Caco-2 (cell line): ENCODE measurements at regions not wholly inside any gene's neighbourhood (a gene's known extent, or its start where the extent isn't known, plus 50 kb on each side); places are given as distances from the start of the nearest gene placed in this dataset.

Experiments
- BruUV-seq: library from RNA; stranded (reverse); fragments of 400-500 nt; replicated peaks from 2 replicates; lab custom pipeline; 2021; lab: Mats Ljungman, UMichigan
- CTCF ChIA-PET: fragments of 300-600 bp; sonication (Branson Sonifier 250); formaldehyde crosslinking; loops from one replicate; lab custom pipeline; 2022; ENCODE audit warnings: antibody characterized with exemption; lab: Charles Lee
- POLR2A ChIA-PET: fragments of 300-600 bp; sonication (Branson Sonifier 250); formaldehyde crosslinking; loops from one replicate; lab custom pipeline; 2022; ENCODE audit warnings: antibody characterized with exemption; lab: Charles Lee
- DNase-seq, 2 experiments: peaks; one replicate each; pipeline versions ENCODE4 v3.0.0 to v3.0.0-alpha.2; 2020 to 2022
- H3K27me3 ChIP-seq: replicated peaks from 2 replicates; pipeline ENCODE4 v1.6.0; 2011; ENCODE audit warnings: low read length; ENCODE audit not compliant: control insufficient read depth, insufficient read depth
- H3K36me3 ChIP-seq: 2 replicates; pipeline ENCODE4 v1.5.1; 2011; ENCODE audit warnings: low read length; ENCODE audit not compliant: control insufficient read depth, insufficient read depth
- H3K4me1 ChIP-seq: fragments of 250-450 bp; sonication (Bioruptor Pico); 2 replicates; pipeline ENCODE4 v1.5.1; 2020; ENCODE audit warnings: mild to moderate bottlenecking
- H3K4me3 ChIP-seq: 2 replicates; pipeline ENCODE4 v1.5.1; 2011; ENCODE audit warnings: low read depth, mild to moderate bottlenecking, control low read depth, low read length
- H3K9me3 ChIP-seq: fragments of 250-450 bp; sonication (Bioruptor Pico); 2 replicates; pipeline ENCODE4 v1.5.1; 2020; ENCODE audit warnings: mild to moderate bottlenecking, moderate library complexity
- H3K27ac Mint-ChIP-seq: one replicate; pipeline ENCODE4 v1.8.0; 2022; ENCODE audit warnings: mixed read lengths; ENCODE audit not compliant: unreplicated experiment
- H3K27me3 Mint-ChIP-seq: one replicate; pipeline ENCODE4 v1.8.0; 2022; ENCODE audit warnings: mixed read lengths; ENCODE audit not compliant: insufficient read depth, unreplicated experiment
- H3K36me3 Mint-ChIP-seq: one replicate; pipeline ENCODE4 v1.8.0; 2022; ENCODE audit warnings: mild to moderate bottlenecking, mixed read lengths; ENCODE audit not compliant: insufficient read depth, unreplicated experiment
- H3K4me1 Mint-ChIP-seq: one replicate; pipeline ENCODE4 v1.8.0; 2022; ENCODE audit warnings: low read depth, mixed read lengths; ENCODE audit not compliant: unreplicated experiment
- H3K4me3 Mint-ChIP-seq: one replicate; pipeline ENCODE4 v1.8.0; 2022; ENCODE audit warnings: mild to moderate bottlenecking, moderate library complexity, mixed read lengths; ENCODE audit not compliant: unreplicated experiment
- H3K9me3 Mint-ChIP-seq: one replicate; pipeline ENCODE4 v1.8.0; 2022; ENCODE audit warnings: mixed read lengths; ENCODE audit not compliant: unreplicated experiment
- intact Hi-C: fragments of 100-400 bp; cut with micrococcal nuclease; formaldehyde crosslinking; loops from one replicate; pipeline ENCODE4 v1.10.0; 2022; ENCODE audit not compliant: unreplicated experiment
- TF ChIP-seq, protein P1 (sequence below), 2 experiments: fragments of 200-600 bp in 1 of 2; IDR thresholded peaks; 1 replicate in 1 of 2; 2 replicates in 1 of 2; pipeline versions ENCODE4 v1.5.1 to v1.8.0; 2011 to 2022; ENCODE audit warnings: antibody characterized with exemption in 1 of 2, control low read depth in 1 of 2, inconsistent platforms in 1 of 2, low read depth in 1 of 2, low read length in 1 of 2, mild to moderate bottlenecking in 1 of 2, moderate library complexity in 1 of 2; ENCODE audit not compliant: insufficient read depth in 1 of 2, severe bottlenecking in 1 of 2, unreplicated experiment in 1 of 2

DNA sequence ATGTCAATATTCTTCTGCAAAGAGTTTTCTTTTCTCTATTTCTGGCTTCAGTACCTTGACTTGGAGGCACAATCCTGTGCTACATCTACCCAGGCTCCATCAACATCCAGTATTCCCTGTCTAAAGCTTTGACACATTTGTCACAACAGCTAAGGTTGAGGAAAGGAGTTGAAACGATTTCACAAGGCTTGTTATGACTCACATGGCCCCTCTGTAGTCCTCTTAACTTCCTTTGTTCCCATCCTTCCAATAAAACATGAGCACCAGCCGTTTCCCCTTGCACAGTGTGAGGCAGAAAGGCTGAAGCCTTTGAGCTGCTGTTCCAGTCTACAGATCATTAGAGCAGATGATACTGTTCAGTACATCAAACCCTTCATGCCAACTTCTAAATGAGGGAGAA, 163.0 kb upstream of the TMCO5A start:
- Mint-ChIP-seq H3K4me3 (no peak overlapping the region), H3K27me3 (peaks cover 9% of the 10 kb centered on the region), H3K36me3 (no peaks in the 10 kb centered on the region), H3K9me3 (no peaks in the 10 kb centered on the region), H3K27ac (no peak overlapping the region), H3K4me1 (no peaks in the 10 kb centered on the region)
- Histone ChIP-seq H3K4me1 (no peaks in the 10 kb centered on the region), H3K9me3 (no peaks in the 10 kb centered on the region), H3K4me3 (no peak overlapping the region), H3K36me3 (no peaks in the 10 kb centered on the region), H3K27me3 (no peaks in the 10 kb centered on the region)
- no TSS peak for BruUV-seq
- TF ChIP-seq, protein P1, sequence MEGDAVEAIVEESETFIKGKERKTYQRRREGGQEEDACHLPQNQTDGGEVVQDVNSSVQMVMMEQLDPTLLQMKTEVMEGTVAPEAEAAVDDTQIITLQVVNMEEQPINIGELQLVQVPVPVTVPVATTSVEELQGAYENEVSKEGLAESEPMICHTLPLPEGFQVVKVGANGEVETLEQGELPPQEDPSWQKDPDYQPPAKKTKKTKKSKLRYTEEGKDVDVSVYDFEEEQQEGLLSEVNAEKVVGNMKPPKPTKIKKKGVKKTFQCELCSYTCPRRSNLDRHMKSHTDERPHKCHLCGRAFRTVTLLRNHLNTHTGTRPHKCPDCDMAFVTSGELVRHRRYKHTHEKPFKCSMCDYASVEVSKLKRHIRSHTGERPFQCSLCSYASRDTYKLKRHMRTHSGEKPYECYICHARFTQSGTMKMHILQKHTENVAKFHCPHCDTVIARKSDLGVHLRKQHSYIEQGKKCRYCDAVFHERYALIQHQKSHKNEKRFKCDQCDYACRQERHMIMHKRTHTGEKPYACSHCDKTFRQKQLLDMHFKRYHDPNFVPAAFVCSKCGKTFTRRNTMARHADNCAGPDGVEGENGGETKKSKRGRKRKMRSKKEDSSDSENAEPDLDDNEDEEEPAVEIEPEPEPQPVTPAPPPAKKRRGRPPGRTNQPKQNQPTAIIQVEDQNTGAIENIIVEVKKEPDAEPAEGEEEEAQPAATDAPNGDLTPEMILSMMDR (IDR thresholded peaks at IDR 0.05; ENCODE audit: insufficient read depth in 1 of 2, low read depth in 1 of 2, low read length in 1 of 2, severe bottlenecking in 1 of 2, unreplicated experiment in 1 of 2), result no peak
- ChIA-PET POLR2A (no interaction called here), CTCF (no interaction called here)
- intact Hi-C loops, result no loop called here
- DNase-seq, result no peak

DNA sequence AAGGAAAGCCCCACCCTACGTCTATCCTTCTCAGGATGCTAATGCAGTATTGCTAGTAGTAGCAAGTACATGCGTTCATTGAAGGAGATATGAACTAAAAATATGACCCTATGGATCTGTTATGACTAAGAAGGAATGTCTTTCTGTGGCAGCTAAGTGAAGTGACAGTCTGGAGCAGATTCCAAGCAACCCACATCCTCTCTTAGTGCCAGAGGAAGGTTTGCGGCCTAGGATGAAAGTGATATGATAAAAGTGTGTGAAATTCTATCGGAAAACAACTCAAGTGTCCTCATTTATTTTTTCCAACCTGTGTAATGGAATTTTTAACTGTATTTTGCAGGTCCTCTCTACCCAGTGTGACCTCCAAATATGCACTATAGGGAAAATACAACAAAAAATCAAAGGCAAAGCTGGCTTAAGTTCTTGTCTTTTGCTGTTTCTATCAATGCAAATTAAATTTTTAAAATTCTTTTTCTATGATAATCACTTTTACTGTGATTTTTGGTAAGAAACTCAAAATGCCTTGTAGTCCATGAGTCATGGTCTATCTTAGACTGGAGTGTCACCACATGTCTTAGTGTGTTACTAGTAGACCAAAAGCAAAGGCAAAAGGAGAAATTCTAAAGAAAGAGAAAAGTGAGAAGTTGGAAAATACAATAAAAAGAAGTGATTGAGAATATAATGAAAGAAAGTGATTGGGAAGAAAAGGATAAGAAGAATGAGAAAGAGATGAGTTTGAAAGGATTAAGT, 161.2 kb upstream of the TMCO5A start:
- no peaks in the 10 kb centered on the region for H3K36me3 Mint-ChIP-seq
- H3K27me3 Mint-ChIP-seq, result peaks cover 7% of the 10 kb centered on the region
- BruUV-seq, result no TSS peak
- no peaks in the 10 kb centered on the region for H3K9me3 Mint-ChIP-seq
- CTCF ChIA-PET, result no interaction called here
- DNase-seq, result no peak
- TF ChIP-seq, protein P1 (IDR thresholded peaks at IDR 0.05; ENCODE audit: insufficient read depth in 1 of 2, low read depth in 1 of 2, low read length in 1 of 2, severe bottlenecking in 1 of 2, unreplicated experiment in 1 of 2), result no peak
- H3K4me1 Mint-ChIP-seq, result no peaks in the 10 kb centered on the region
- Histone ChIP-seq H3K36me3 (no peaks in the 10 kb centered on the region), H3K9me3 (no peaks in the 10 kb centered on the region), H3K27me3 (no peaks in the 10 kb centered on the region), H3K4me3 (no peak overlapping the region), H3K4me1 (no peaks in the 10 kb centered on the region)
- H3K4me3 Mint-ChIP-seq, result no peak overlapping the region
- H3K27ac Mint-ChIP-seq, result no peak overlapping the region
- POLR2A ChIA-PET, result no interaction called here
- intact Hi-C loops, result no loop called here

DNA sequence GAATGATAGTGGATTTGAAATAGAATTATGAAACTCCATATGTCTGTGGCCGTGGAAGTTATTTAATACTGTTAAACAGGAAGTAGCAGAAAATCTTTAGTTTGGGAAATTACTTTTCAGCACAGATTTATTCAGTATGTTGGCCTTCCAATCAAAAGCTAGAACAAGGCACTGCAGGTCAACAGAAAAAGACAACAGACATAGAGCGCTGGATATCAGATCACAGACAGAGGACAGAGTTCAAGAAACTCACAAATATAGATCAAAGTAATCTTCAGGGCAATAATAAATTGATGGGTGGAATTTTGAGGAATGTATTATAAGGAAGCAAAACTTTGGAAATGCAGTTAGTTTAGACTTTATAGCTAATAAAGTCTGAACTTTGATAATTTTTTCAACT, 159.5 kb upstream of the TMCO5A start:
- Mint-ChIP-seq H3K27me3 (peaks cover 11% of the 10 kb centered on the region), H3K36me3 (no peaks in the 10 kb centered on the region), H3K4me1 (no peaks in the 10 kb centered on the region), H3K9me3 (no peaks in the 10 kb centered on the region), H3K4me3 (no peak overlapping the region), H3K27ac (no peak overlapping the region)
- Histone ChIP-seq H3K27me3 (no peaks in the 10 kb centered on the region), H3K4me3 (no peak overlapping the region), H3K4me1 (no peaks in the 10 kb centered on the region), H3K36me3 (no peaks in the 10 kb centered on the region), H3K9me3 (no peaks in the 10 kb centered on the region)
- TF ChIP-seq, protein P1 (IDR thresholded peaks at IDR 0.05; ENCODE audit: insufficient read depth in 1 of 2, low read depth in 1 of 2, low read length in 1 of 2, severe bottlenecking in 1 of 2, unreplicated experiment in 1 of 2), result no peak
- ChIA-PET POLR2A (no interaction called here), CTCF (no interaction called here)
- BruUV-seq, result no TSS peak
- DNase-seq, result no peak
- intact Hi-C loops, result no loop called here
